H1 (cell line): ENCODE measurements at regions not wholly inside any gene's neighbourhood (a gene's known extent, or its start where the extent isn't known, plus 50 kb on each side); places are given as distances from the start of the nearest gene placed in this dataset.

Source experiments
- BCL11A ChIP-seq, 2 experiments: IDR thresholded peaks; one replicate each; pipeline ENCODE4 v1.6.1; 2011; ENCODE audit warnings: low read depth in 2 of 2, low read length in 2 of 2, mild to moderate bottlenecking in 2 of 2
- CHD1 ChIP-seq: IDR thresholded peaks from 2 replicates; pipeline ENCODE4 v1.6.1; 2012; ENCODE audit warnings: low read depth, low read length, improper control_type of control experiment
- CHD2 ChIP-seq: IDR thresholded peaks from 2 replicates; pipeline ENCODE4 v1.6.1; 2012; ENCODE audit warnings: low read length, improper control_type of control experiment
- CREB1 ChIP-seq: IDR thresholded peaks from 2 replicates; pipeline ENCODE4 v1.6.1; 2012; ENCODE audit warnings: inconsistent platforms
- CTCF ChIP-seq, 3 experiments: IDR thresholded peaks; 1 replicate in 2 of 3; 2 replicates in 1 of 3; pipeline versions ENCODE4 v1.5.1 to v1.6.1; 2011; ENCODE audit warnings: low read length in 3 of 3, mild to moderate bottlenecking in 3 of 3, inconsistent platforms in 2 of 3, low read depth in 1 of 3, moderate library complexity in 1 of 3; ENCODE audit not compliant: insufficient read depth in 1 of 3; ENCODE audit errors: control extremely low read depth in 1 of 3
- EGR1 ChIP-seq: IDR thresholded peaks from 2 replicates; pipeline ENCODE4 v1.6.1; 2011; ENCODE audit warnings: low read depth, low read length, borderline replicate concordance
- GTF2F1 ChIP-seq: IDR thresholded peaks from 2 replicates; pipeline ENCODE4 v1.6.1; 2012; ENCODE audit warnings: low read depth, low read length, improper control_type of control experiment, borderline replicate concordance
- JUND ChIP-seq: IDR thresholded peaks from 2 replicates; pipeline ENCODE4 v1.6.1; 2011; ENCODE audit warnings: mild to moderate bottlenecking, improper control_type of control experiment, low read length
- POLR2A ChIP-seq, 2 experiments: IDR thresholded peaks; 1 replicate in 1 of 2; 2 replicates in 1 of 2; pipeline ENCODE4 v1.6.1; 2011; ENCODE audit warnings: low read depth in 2 of 2, low read length in 2 of 2, mild to moderate bottlenecking in 2 of 2; ENCODE audit errors: control extremely low read depth in 1 of 2
- POLR2AphosphoS5 ChIP-seq: IDR thresholded peaks from 2 replicates; pipeline ENCODE4 v1.6.1; 2011; ENCODE audit warnings: low read depth, low read length
- RAD21 ChIP-seq, 2 experiments: IDR thresholded peaks in 1 of 2; conservative IDR thresholded peaks in 1 of 2; 2 replicates each; pipeline ENCODE4 v1.6.1; 2011; ENCODE audit warnings: low read depth in 2 of 2, low read length in 2 of 2, improper control_type of control experiment in 1 of 2, inconsistent platforms in 1 of 2, mild to moderate bottlenecking in 1 of 2, moderate library complexity in 1 of 2
- RNF2 ChIP-seq: fragments of 200-900, 300-1000 bp; sonication (generic); IDR thresholded peaks from 2 replicates; pipeline ENCODE4 v1.7.1; 2016; ENCODE audit warnings: borderline replicate concordance, low read depth, mild to moderate bottlenecking, antibody characterized with exemption, low read length; ENCODE audit not compliant: poor library complexity, severe bottlenecking; ENCODE audit errors: missing control alignments
- ZNF274 ChIP-seq: IDR thresholded peaks from 2 replicates; pipeline ENCODE4 v1.7.0; 2012; ENCODE audit warnings: low read length, borderline replicate concordance; ENCODE audit errors: extremely low read depth
- TF ChIP-seq, protein P1 (sequence below): IDR thresholded peaks from 2 replicates; pipeline ENCODE4 v1.6.1; 2012; ENCODE audit warnings: inconsistent platforms

DNA sequence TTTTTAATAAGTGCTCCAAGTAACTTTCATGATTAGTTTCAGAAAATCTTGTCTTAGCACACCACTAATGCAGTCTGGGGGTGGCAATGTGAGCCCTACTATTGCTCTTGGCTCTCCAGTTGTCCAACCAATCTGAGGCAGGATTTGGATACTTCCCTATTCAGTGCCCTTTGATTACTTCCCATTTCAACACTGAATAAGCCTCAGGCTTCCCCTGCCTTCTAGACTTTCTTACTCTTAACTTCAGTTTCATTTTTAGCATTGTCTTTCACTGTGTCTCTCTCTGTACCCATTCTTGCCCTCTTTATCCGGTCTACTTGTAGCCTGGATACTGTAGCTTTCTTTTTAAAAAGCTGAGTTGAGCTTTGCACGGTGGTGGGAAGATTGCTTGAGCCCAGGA lies 186.1 kb downstream of the C9orf152 start:
- TF ChIP-seq, protein P1, sequence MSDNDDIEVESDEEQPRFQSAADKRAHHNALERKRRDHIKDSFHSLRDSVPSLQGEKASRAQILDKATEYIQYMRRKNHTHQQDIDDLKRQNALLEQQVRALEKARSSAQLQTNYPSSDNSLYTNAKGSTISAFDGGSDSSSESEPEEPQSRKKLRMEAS, result no peak
- TF ChIP-seq RAD21 (IDR thresholded peaks at IDR 0.05 in 1 of 2, conservative IDR thresholded peaks at IDR 0.05 in 1 of 2; ENCODE audit: low read depth in 2 of 2, low read length in 2 of 2) (no peak), CHD2 (no peak), GTF2F1 (no peak), POLR2A (IDR thresholded peaks at IDR 0.05; ENCODE audit: control extremely low read depth in 1 of 2, low read depth in 2 of 2, low read length in 2 of 2) (no peak), POLR2AphosphoS5 (no peak), CHD1 (no peak), CTCF (IDR thresholded peaks at IDR 0.05; ENCODE audit: control extremely low read depth in 1 of 3, insufficient read depth in 1 of 3, low read depth in 1 of 3, low read length in 3 of 3) (no peak), CREB1 (no peak), EGR1 (no peak), RNF2 (no peak), BCL11A (IDR thresholded peaks at IDR 0.05; ENCODE audit: low read depth in 2 of 2, low read length in 2 of 2) (no peak), ZNF274 (no peak), JUND (no peak)
